ENCODE measurements at regions not wholly inside any gene's neighbourhood (a gene's known extent, or its start where the extent isn't known, plus 50 kb on each side); places are given as distances from the start of the nearest gene placed in this dataset.

- TF ChIP-seq, protein P1, sequence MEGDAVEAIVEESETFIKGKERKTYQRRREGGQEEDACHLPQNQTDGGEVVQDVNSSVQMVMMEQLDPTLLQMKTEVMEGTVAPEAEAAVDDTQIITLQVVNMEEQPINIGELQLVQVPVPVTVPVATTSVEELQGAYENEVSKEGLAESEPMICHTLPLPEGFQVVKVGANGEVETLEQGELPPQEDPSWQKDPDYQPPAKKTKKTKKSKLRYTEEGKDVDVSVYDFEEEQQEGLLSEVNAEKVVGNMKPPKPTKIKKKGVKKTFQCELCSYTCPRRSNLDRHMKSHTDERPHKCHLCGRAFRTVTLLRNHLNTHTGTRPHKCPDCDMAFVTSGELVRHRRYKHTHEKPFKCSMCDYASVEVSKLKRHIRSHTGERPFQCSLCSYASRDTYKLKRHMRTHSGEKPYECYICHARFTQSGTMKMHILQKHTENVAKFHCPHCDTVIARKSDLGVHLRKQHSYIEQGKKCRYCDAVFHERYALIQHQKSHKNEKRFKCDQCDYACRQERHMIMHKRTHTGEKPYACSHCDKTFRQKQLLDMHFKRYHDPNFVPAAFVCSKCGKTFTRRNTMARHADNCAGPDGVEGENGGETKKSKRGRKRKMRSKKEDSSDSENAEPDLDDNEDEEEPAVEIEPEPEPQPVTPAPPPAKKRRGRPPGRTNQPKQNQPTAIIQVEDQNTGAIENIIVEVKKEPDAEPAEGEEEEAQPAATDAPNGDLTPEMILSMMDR (conservative IDR thresholded peaks at IDR 0.05; ENCODE audit: control insufficient read depth, insufficient read depth, low read depth, low read length), result peak; percentile 74
- peak; percentile 97 for DNase-seq (ENCODE audit: low read depth)
- no peak overlapping the region for H3K4me3 ChIP-seq (ENCODE audit: control insufficient read depth, low read depth, low read length)
Observed at GRCh38 chr2:180125245-180125962, 118.3 kb upstream of the CWC22 start.

- DNase-seq (ENCODE audit: low read depth), result peak; percentile 75
- TF ChIP-seq, protein P1 (conservative IDR thresholded peaks at IDR 0.05; ENCODE audit: control insufficient read depth, insufficient read depth, low read depth, low read length), result peak; percentile 62
- no peak overlapping the region for H3K4me3 ChIP-seq (ENCODE audit: control insufficient read depth, low read depth, low read length)
Observed at GRCh38 chr2:180124273-180125139, 117.4 kb upstream of the CWC22 start.

GRCh38 chr2:180122874-180123273 is 115.8 kb upstream of the CWC22 start:
- DNase-seq (ENCODE audit: low read depth), result peak; percentile 64
- TF ChIP-seq, protein P1 (conservative IDR thresholded peaks at IDR 0.05; ENCODE audit: control insufficient read depth, insufficient read depth, low read depth, low read length), result no peak

DNA sequence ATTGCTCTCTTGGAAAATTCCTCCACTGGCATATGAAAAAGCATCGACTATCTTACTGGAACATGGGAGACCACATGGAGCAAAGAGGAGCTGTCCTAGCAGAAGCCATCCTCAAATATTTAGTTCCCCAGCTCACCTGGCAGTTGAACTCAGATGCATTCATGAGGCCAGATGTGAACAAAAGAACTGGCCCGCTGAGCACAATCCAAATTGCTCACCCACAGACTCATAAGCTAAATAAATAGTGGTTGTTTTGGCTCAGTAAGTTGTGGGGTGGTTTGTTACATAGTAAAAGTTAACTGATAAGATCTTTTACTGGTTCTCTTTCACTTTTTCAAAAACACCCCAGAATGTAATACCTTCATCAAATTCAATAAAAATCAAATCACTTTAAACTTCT is 108.6 kb upstream of the CWC22 start:
- no peak overlapping the region for H3K4me3 ChIP-seq (ENCODE audit: control insufficient read depth, low read depth, low read length)
- peak; percentile 38 for DNase-seq (ENCODE audit: low read depth)
- TF ChIP-seq, protein P1 (conservative IDR thresholded peaks at IDR 0.05; ENCODE audit: control insufficient read depth, insufficient read depth, low read depth, low read length), result no peak

More at GRCh38 chr2:180122874-180123273, 115.8 kb upstream of the CWC22 start:
- H3K4me3 ChIP-seq (ENCODE audit: control insufficient read depth, low read depth, low read length), result no peak overlapping the region

GRCh38 chr2:180115269-180115668 is 108.2 kb upstream of the CWC22 start:
- peak; percentile 19 for DNase-seq (ENCODE audit: low read depth)

GRCh38 chr2:180111901-180112300 is 104.8 kb upstream of the CWC22 start:
- DNase-seq (ENCODE audit: low read depth), result no peak
- no peak overlapping the region for H3K4me3 ChIP-seq (ENCODE audit: control insufficient read depth, low read depth, low read length)
- TF ChIP-seq, protein P1 (conservative IDR thresholded peaks at IDR 0.05; ENCODE audit: control insufficient read depth, insufficient read depth, low read depth, low read length), result no peak

More at GRCh38 chr2:180115269-180115668, 108.2 kb upstream of the CWC22 start:
- TF ChIP-seq, protein P1 (conservative IDR thresholded peaks at IDR 0.05; ENCODE audit: control insufficient read depth, insufficient read depth, low read depth, low read length), result no peak
- no peak overlapping the region for H3K4me3 ChIP-seq (ENCODE audit: control insufficient read depth, low read depth, low read length)
